Bronchial epithelial cell (primary cell): ENCODE measurements at regions not wholly inside any gene's neighbourhood (a gene's known extent, or its start where the extent isn't known, plus 50 kb on each side); places are given as distances from the start of the nearest gene placed in this dataset.

Experiments used
- DNase-seq: peaks from one replicate; pipeline ENCODE4 v3.0.0-alpha.2; 2010; ENCODE audit warnings: low read depth
- FAIRE-seq: peaks from 2 replicates; lab custom pipeline; 2011; peaks lifted over from hg19 to GRCh38; lab: Jason Lieb, UNC
- H3K27me3 ChIP-seq: 2 replicates; pipeline ENCODE4 v1.5.1; 2011; ENCODE audit warnings: low read length; ENCODE audit not compliant: control insufficient read depth, insufficient read depth
- H3K36me3 ChIP-seq: 2 replicates; pipeline ENCODE4 v1.5.1; 2011; ENCODE audit warnings: low read length; ENCODE audit not compliant: control insufficient read depth, insufficient read depth
- H3K4me3 ChIP-seq: 2 replicates; pipeline ENCODE4 v1.5.1; 2011; ENCODE audit warnings: mild to moderate bottlenecking, low read depth, low read length, control low read depth
- CTCF ChIP-seq: IDR thresholded peaks from 2 replicates; pipeline ENCODE4 v1.5.1; 2011; ENCODE audit warnings: mild to moderate bottlenecking, moderate library complexity, low read length, control low read depth, inconsistent platforms; ENCODE audit not compliant: insufficient read depth, severe bottlenecking

- no peak for TF ChIP-seq CTCF
- FAIRE-seq: no peak
- H3K36me3 ChIP-seq: no peaks in the 10 kb centered on the region
Measured at GRCh38 chr6:50524341-50524740, 189.0 kb upstream of the TFAP2D start.

GRCh38 chr6:50527985-50528384 is 185.3 kb upstream of the TFAP2D start:
- H3K36me3 ChIP-seq: no peaks in the 10 kb centered on the region

More at GRCh38 chr6:50524341-50524740, 189.0 kb upstream of the TFAP2D start:
- no peak for DNase-seq
- Histone ChIP-seq H3K27me3 (no peaks in the 10 kb centered on the region), H3K4me3 (no peak overlapping the region)

GRCh38 chr6:50539447-50539846 is 173.9 kb upstream of the TFAP2D start:
- TF ChIP-seq CTCF: no peak
- Histone ChIP-seq H3K4me3 (no peak overlapping the region), H3K27me3 (no peaks in the 10 kb centered on the region), H3K36me3 (no peaks in the 10 kb centered on the region)
- no peak for FAIRE-seq
- peak; percentile 34 for DNase-seq

More at GRCh38 chr6:50527985-50528384, 185.3 kb upstream of the TFAP2D start:
- DNase-seq: no peak
- no peak for FAIRE-seq
- TF ChIP-seq CTCF: no peak
- Histone ChIP-seq H3K4me3 (no peak overlapping the region), H3K27me3 (no peaks in the 10 kb centered on the region)

- Histone ChIP-seq H3K27me3 (no peaks in the 10 kb centered on the region), H3K4me3 (no peak overlapping the region), H3K36me3 (no peaks in the 10 kb centered on the region)
- FAIRE-seq (no peak), DNase-seq (no peak)
- no peak for TF ChIP-seq CTCF
Measured at GRCh38 chr6:50541941-50542340, 171.4 kb upstream of the TFAP2D start.

GRCh38 chr6:50543666-50544065 is 169.7 kb upstream of the TFAP2D start:
- Histone ChIP-seq H3K27me3 (no peaks in the 10 kb centered on the region), H3K36me3 (no peaks in the 10 kb centered on the region), H3K4me3 (no peak overlapping the region)
- no peak for FAIRE-seq
- DNase-seq: no peak
- no peak for TF ChIP-seq CTCF

GRCh38 chr6:50549026-50549425 is 164.3 kb upstream of the TFAP2D start:
- DNase-seq: no peak
- no peak for TF ChIP-seq CTCF
- no peak for FAIRE-seq
- Histone ChIP-seq H3K36me3 (no peaks in the 10 kb centered on the region), H3K27me3 (no peaks in the 10 kb centered on the region), H3K4me3 (no peak overlapping the region)
